K562 (cell line): ENCODE measurements at regions not wholly inside any gene's neighbourhood (a gene's known extent, or its start where the extent isn't known, plus 50 kb on each side); places are given as distances from the start of the nearest gene placed in this dataset.
A peak's percentile ranks its signal among the peaks of the same experiment; 100 is the strongest.

Source experiments
- ATAC-seq: fragments of 200-7000 bp; cut with Tn5 transposase; 3 replicates; pipeline ENCODE4 v1.9.1; 2020; ENCODE audit warnings: moderate library complexity
- BruUV-seq: library from RNA; stranded (reverse); fragments of 400-500 nt; replicated peaks from 2 replicates; lab custom pipeline; 2021; lab: Mats Ljungman, UMichigan
- CTCF ChIA-PET: fragments of 300-600 bp; formaldehyde crosslinking; extraction: SDS; loops from one replicate; lab custom pipeline; 2021; ENCODE audit warnings: low intra/inter-chr PET ratio; lab: Yijun Ruan, JAX
- POLR2A ChIA-PET: fragments of 300-600, 350-650 bp; sonication (Branson Sonifier 250); formaldehyde crosslinking; extraction: SDS; loops from one replicate; lab custom pipeline; 2021; ENCODE audit warnings: antibody characterized with exemption, inconsistent platforms; lab: Yijun Ruan, JAX
- DNase-seq, 4 experiments: peaks; one replicate each; pipeline versions ENCODE4 v3.0.0 to v3.0.0-alpha.2; 2011 to 2018; ENCODE audit warnings: low spot score in 3 of 4, mixed read lengths in 3 of 4; ENCODE audit errors: extremely low read depth in 1 of 4
- FAIRE-seq: peaks from 2 replicates; lab custom pipeline; 2011; peaks lifted over from hg19 to GRCh38; lab: Jason Lieb, UNC
- H2AFZ ChIP-seq: 2 replicates; pipeline ENCODE4 v1.6.0; 2011; ENCODE audit warnings: low read depth, low read length, control low read depth, inconsistent platforms
- H3K27ac ChIP-seq: fragments of 200-600 bp; 3 replicates; pipeline ENCODE4 v1.8.0; 2011; ENCODE audit warnings: low read depth, mild to moderate bottlenecking, control low read depth, inconsistent platforms, low read length, moderate library complexity, mixed read lengths; ENCODE audit errors: extremely low read depth
- H3K27me3 ChIP-seq, 2 experiments: fragments of 300-600 bp in 1 of 2; 2 replicates in 1 of 2; 3 replicates in 1 of 2; pipeline versions ENCODE4 v1.6.0 to v1.8.0; 2011; ENCODE audit warnings: inconsistent platforms in 2 of 2, low read length in 2 of 2, mild to moderate bottlenecking in 1 of 2, mixed read lengths in 1 of 2, moderate library complexity in 1 of 2; ENCODE audit not compliant: control insufficient read depth in 2 of 2, insufficient read depth in 2 of 2
- H3K36me3 ChIP-seq: fragments of 300-600 bp; 3 replicates; pipeline ENCODE4 v1.8.0; 2011; ENCODE audit warnings: mild to moderate bottlenecking, low read length, inconsistent platforms; ENCODE audit not compliant: control insufficient read depth, insufficient read depth
- H3K4me1 ChIP-seq, 2 experiments: fragments of 200-600 bp in 1 of 2; replicated peaks in 1 of 2; 2 replicates in 1 of 2; 3 replicates in 1 of 2; pipeline versions ENCODE4 v1.5.1 to v1.8.0; 2011; ENCODE audit warnings: inconsistent platforms in 2 of 2, low read length in 2 of 2, mild to moderate bottlenecking in 1 of 2, mixed read lengths in 1 of 2, moderate library complexity in 1 of 2; ENCODE audit not compliant: control insufficient read depth in 2 of 2, insufficient read depth in 2 of 2
- H3K4me2 ChIP-seq: 2 replicates; pipeline ENCODE4 v1.6.1; 2011; ENCODE audit warnings: low read length, control low read depth, inconsistent platforms, mixed read lengths; ENCODE audit not compliant: insufficient read depth
- H3K4me3 ChIP-seq: fragments of 200-600 bp; sonication (generic), shearing (Covaris generic); 2 replicates; pipeline ENCODE4 v1.5.1; 2016; ENCODE audit warnings: control low read depth, inconsistent platforms
- H3K79me2 ChIP-seq: fragments of 200-600 bp; 3 replicates; pipeline ENCODE4 v1.8.0; 2011; ENCODE audit warnings: low read length, inconsistent platforms; ENCODE audit not compliant: control insufficient read depth, insufficient read depth
- H3K9ac ChIP-seq, 2 experiments: 2 replicates each; pipeline versions ENCODE4 v1.6.0 to v1.6.1; 2011; ENCODE audit warnings: low read depth in 2 of 2, low read length in 2 of 2, control low read depth in 1 of 2, inconsistent platforms in 1 of 2, mild to moderate bottlenecking in 1 of 2, mixed read lengths in 1 of 2; ENCODE audit not compliant: insufficient read depth in 1 of 2
- H3K9me1 ChIP-seq: one replicate; pipeline ENCODE4 v1.6.0; 2011; ENCODE audit warnings: inconsistent platforms, mild to moderate bottlenecking, low read length, moderate library complexity; ENCODE audit not compliant: control insufficient read depth, insufficient read depth
- H3K9me3 ChIP-seq: replicated peaks from 2 replicates; pipeline ENCODE4 v1.5.1; 2011; ENCODE audit warnings: low read depth, low read length, inconsistent platforms; ENCODE audit not compliant: control insufficient read depth, insufficient read depth
- H4K20me1 ChIP-seq: replicated peaks from 2 replicates; pipeline ENCODE4 v1.6.1; 2011; ENCODE audit warnings: low read length, inconsistent platforms, mixed read lengths; ENCODE audit not compliant: control insufficient read depth, insufficient read depth
- ASH1L ChIP-seq: fragments of 450-650 bp; IDR thresholded peaks from 2 replicates; pipeline ENCODE4 v1.6.1; 2018; ENCODE audit warnings: borderline replicate concordance, mild to moderate bottlenecking, low read depth; ENCODE audit not compliant: partially characterized antibody
- CC2D1A ChIP-seq: fragments of 450-650 bp; IDR thresholded peaks from 2 replicates; pipeline ENCODE4 v1.6.1; 2017; ENCODE audit warnings: mild to moderate bottlenecking
- DLX4 ChIP-seq: fragments of 250-450 bp; sonication (Bioruptor Pico); IDR thresholded peaks from 2 replicates; pipeline ENCODE4 v1.6.1; 2021; ENCODE audit warnings: mild to moderate bottlenecking
- ELF1 ChIP-seq: fragments of 200-800 bp; sonication (Bioruptor generic); IDR thresholded peaks from 2 replicates; pipeline ENCODE4 v1.6.1; 2016; ENCODE audit warnings: missing genetic modification characterization, missing compliant biosample characterization
- FOXO4 ChIP-seq: fragments of 450-650 bp; formaldehyde crosslinking; IDR thresholded peaks from 2 replicates; pipeline ENCODE4 v1.4.0; 2020; ENCODE audit warnings: mild to moderate bottlenecking, moderate library complexity
- HDAC1 ChIP-seq, 2 experiments: fragments of 450-650 bp; IDR thresholded peaks; 2 replicates each; pipeline ENCODE4 v1.6.1; 2016 to 2017; ENCODE audit warnings: inconsistent platforms in 1 of 2, mild to moderate bottlenecking in 1 of 2, moderate library complexity in 1 of 2
- MLLT1 ChIP-seq, 2 experiments: fragments of 450-650 bp; IDR thresholded peaks; 2 replicates each; pipeline ENCODE4 v1.6.1; 2016
- MTA2 ChIP-seq: fragments of 450-650 bp; IDR thresholded peaks from 2 replicates; pipeline ENCODE4 v1.6.1; 2016; ENCODE audit warnings: low read depth
- NR3C1 ChIP-seq: sonication (generic); formaldehyde crosslinking; IDR thresholded peaks from 2 replicates; pipeline ENCODE4 v1.8.1; 2022; ENCODE audit warnings: missing genetic modification reagents
- PTRF ChIP-seq: fragments of 450-650 bp; IDR thresholded peaks from 2 replicates; pipeline ENCODE4 v1.6.1; 2016; ENCODE audit warnings: mild to moderate bottlenecking, missing genetic modification characterization, missing compliant biosample characterization
- SNIP1 ChIP-seq: fragments of 450-650 bp; IDR thresholded peaks from 2 replicates; pipeline ENCODE4 v1.7.1; 2017; ENCODE audit warnings: low read depth, mild to moderate bottlenecking
- TFE3 ChIP-seq: fragments of 450-650 bp; formaldehyde crosslinking; IDR thresholded peaks from 2 replicates; pipeline ENCODE4 v1.4.0; 2020; ENCODE audit warnings: mild to moderate bottlenecking, mixed read lengths
- THRAP3 ChIP-seq: fragments of 450-650 bp; IDR thresholded peaks from 2 replicates; pipeline ENCODE4 v1.6.1; 2016; ENCODE audit warnings: mild to moderate bottlenecking, inconsistent platforms, borderline replicate concordance
- ZNF253 ChIP-seq: fragments of 250-450 bp; sonication (Bioruptor Pico); conservative IDR thresholded peaks from 2 replicates; pipeline ENCODE4 v1.6.1; 2021; ENCODE audit warnings: mild to moderate bottlenecking
- ZNF311 ChIP-seq: fragments of 250-450 bp; sonication (Bioruptor Pico); IDR thresholded peaks from 2 replicates; pipeline ENCODE4 v1.4.0; 2020; ENCODE audit warnings: mild to moderate bottlenecking, moderate library complexity
- WGBS: fragments of 100-300 bp; shearing (Covaris generic); methylation state at CpG from one replicate; pipeline ENCODE4 v1.1.6; 2016; ENCODE audit warnings: low coverage, mixed read lengths; ENCODE audit not compliant: insufficient coverage; ENCODE audit errors: missing lambda C conversion rate; 5-methylcytosine and 5-hydroxymethylcytosine counted together
- in situ Hi-C: fragments of 300-500 bp; cut with MboI; formaldehyde crosslinking; loops from 4 replicates; pipeline ENCODE4 v1.15.0; 2018; ENCODE audit warnings: inconsistent platforms, mixed read lengths
- intact Hi-C: fragments of 100-400 bp; cut with micrococcal nuclease; formaldehyde crosslinking; loops from 2 replicates; pipeline ENCODE4 v1.14.2; 2022

GRCh38 chr6:79797163-79797764 is 150.1 kb downstream of the ELOVL4 start (continued):
- TF ChIP-seq FOXO4 (CRISPR knock-in tag) (no peak), MLLT1 (IDR thresholded peaks at IDR 0.05) (no peak), PTRF (tag) (no peak)

- DNase-seq (peak in 1 of 4 experiments; percentile 70), ATAC-seq (no peak), FAIRE-seq (no peak)
- Histone ChIP-seq H3K4me2 (peak overlapping the region; percentile 14; the same call in 1 of the 2 replicates), H3K9me3 (no peaks in the 10 kb centered on the region), H3K9me1 (no peaks in the 10 kb centered on the region), H4K20me1 (no peaks in the 10 kb centered on the region), H3K9ac (no peak overlapping the region), H2AFZ (peak overlapping the region; percentile 36; the same call in 1 of the 2 replicates), H3K36me3 (no peaks in the 10 kb centered on the region), H3K27me3 (no peaks in the 10 kb centered on the region), H3K4me1 (peaks cover 0 to 13% of the 10 kb centered on the region in 2 experiments; a peak in 2 of 5 replicates), H3K79me2 (no peaks in the 10 kb centered on the region), H3K4me3 (no peak overlapping the region), H3K27ac (peak overlapping the region; percentile 42; the same call in 1 of the 3 replicates)
- intact Hi-C loops, result no loop called here
- ChIA-PET POLR2A (no interaction called here), CTCF (no interaction called here)
- WGBS, result 0% methylated on average over 2 of the region's 2 CpGs
- BruUV-seq, result no TSS peak
- in situ Hi-C loops, result no loop called here
- TF ChIP-seq HDAC1 (IDR thresholded peaks at IDR 0.05) (no peak), THRAP3 (no peak), NR3C1 (no peak), TFE3 (CRISPR knock-in tag) (peak; percentile 24; the same call in 1 of the 2 replicates), CC2D1A (no peak), DLX4 (no peak), MTA2 (peak; percentile 25; the same call in 1 of the 2 replicates), ZNF253 (CRISPR knock-in tag) (no peak), ZNF311 (CRISPR knock-in tag) (no peak), ASH1L (no peak), ELF1 (tag) (0 out of 2 replicates have a peak, but pooled peaks have one; percentile 10), SNIP1 (no peak)
Measured at GRCh38 chr6:79796197-79796596, 151.2 kb downstream of the ELOVL4 start.
